Fibroblast of peridontal ligament (primary cell): ENCODE measurements at regions not wholly inside any gene's neighbourhood (a gene's known extent, or its start where the extent isn't known, plus 50 kb on each side); places are given as distances from the start of the nearest gene placed in this dataset.
"Not testable (repeated sequence)": the region's sequence is repeated elsewhere in the genome, so short reads cannot be mapped to it uniquely, and the experiment has no call there.

Source experiments
- DNase-seq: peaks from one replicate; pipeline ENCODE4 v3.0.0-alpha.2; 2010; ENCODE audit errors: extremely low read depth

- no peak for DNase-seq
These were observed 261.2 kb downstream of the STIM2 start for GRCh38 chr4:27121830-27122229.

- no peak for DNase-seq
These were observed 262.6 kb downstream of the STIM2 start for GRCh38 chr4:27123123-27123768.

GRCh38 chr4:27123769-27124124 is 263.1 kb downstream of the STIM2 start:
- DNase-seq = no peak

GRCh38 chr4:27126895-27127294 is 266.3 kb downstream of the STIM2 start:
- not testable (repeated sequence) for DNase-seq

GRCh38 chr4:27128443-27128842 is 267.8 kb downstream of the STIM2 start:
- no peak for DNase-seq

GRCh38 chr4:27129871-27130366 is 269.3 kb downstream of the STIM2 start:
- DNase-seq = no peak

- DNase-seq = no peak
These were observed 271.9 kb downstream of the STIM2 start for GRCh38 chr4:27132497-27132896.

GRCh38 chr4:27140486-27140885 is 279.8 kb downstream of the STIM2 start:
- DNase-seq = no peak

- no peak for DNase-seq
These were observed 280.9 kb downstream of the STIM2 start for GRCh38 chr4:27141530-27141929.

- DNase-seq = no peak
These were observed 282.2 kb downstream of the STIM2 start for GRCh38 chr4:27142841-27143240.

GRCh38 chr4:27145597-27145996 is 285.0 kb downstream of the STIM2 start:
- no peak for DNase-seq

- no peak for DNase-seq
These were observed 287.7 kb downstream of the STIM2 start for GRCh38 chr4:27148211-27148895.

GRCh38 chr4:27149541-27150212 is 289.0 kb downstream of the STIM2 start:
- DNase-seq = no peak

- DNase-seq = no peak
These were observed 292.1 kb downstream of the STIM2 start for GRCh38 chr4:27152703-27153102.

GRCh38 chr4:27154706-27155105 is 294.1 kb downstream of the STIM2 start:
- no peak for DNase-seq

GRCh38 chr4:27161191-27161590 is 300.6 kb downstream of the STIM2 start:
- DNase-seq = no peak

- DNase-seq = no peak
These were observed 308.1 kb downstream of the STIM2 start for GRCh38 chr4:27168783-27169182.

GRCh38 chr4:27173280-27173679 is 312.6 kb downstream of the STIM2 start:
- DNase-seq = no peak

GRCh38 chr4:27176400-27176799 is 315.8 kb downstream of the STIM2 start:
- DNase-seq = no peak

- no peak for DNase-seq
These were observed 316.2 kb downstream of the STIM2 start for GRCh38 chr4:27176881-27177280.

- no peak for DNase-seq
These were observed 317.4 kb downstream of the STIM2 start for GRCh38 chr4:27178061-27178460.

- no peak for DNase-seq
These were observed 321.1 kb downstream of the STIM2 start for GRCh38 chr4:27181693-27182092.

GRCh38 chr4:27182211-27182610 is 321.6 kb downstream of the STIM2 start:
- DNase-seq = no peak
